HG03469 (cell line): ENCODE measurements at regions not wholly inside any gene's neighbourhood (a gene's known extent, or its start where the extent isn't known, plus 50 kb on each side); places are given as distances from the start of the nearest gene placed in this dataset.

Source experiments
- ATAC-seq: cut with Tn5 transposase; IDR thresholded peaks from one replicate; pipeline ENCODE4 v1.9.1; 2021; ENCODE audit warnings: mild to moderate bottlenecking, moderate library complexity, moderate number of reproducible peaks; ENCODE audit not compliant: unreplicated experiment

GRCh38 chr1:219279017-219279770 is 105.5 kb downstream of the LYPLAL1 start:
- no peak for ATAC-seq

- no peak for ATAC-seq
Observed at GRCh38 chr1:219278288-219278687, 104.6 kb downstream of the LYPLAL1 start.

GRCh38 chr1:219277304-219278105 is 103.8 kb downstream of the LYPLAL1 start:
- no peak for ATAC-seq

- no peak for ATAC-seq
Observed at GRCh38 chr1:219276049-219276738, 102.5 kb downstream of the LYPLAL1 start.

- no peak for ATAC-seq
Observed at GRCh38 chr1:219273088-219273686, 99.5 kb downstream of the LYPLAL1 start.

- ATAC-seq, result no peak
Observed at GRCh38 chr1:219271818-219272535, 98.3 kb downstream of the LYPLAL1 start.

GRCh38 chr1:219269171-219269570 is 95.5 kb downstream of the LYPLAL1 start:
- ATAC-seq, result no peak

- no peak for ATAC-seq
Observed at GRCh38 chr1:219266524-219266923, 92.8 kb downstream of the LYPLAL1 start.

GRCh38 chr1:219265026-219265515 is 91.4 kb downstream of the LYPLAL1 start:
- ATAC-seq, result no peak

- ATAC-seq, result no peak
Observed at GRCh38 chr1:219264561-219264960, 90.9 kb downstream of the LYPLAL1 start.
